Activated CD8-positive, alpha-beta T cell treated with anti-CD3 and anti-CD28 coated beads for 36 hours (primary cell): ENCODE measurements at regions not wholly inside any gene's neighbourhood (a gene's known extent, or its start where the extent isn't known, plus 50 kb on each side); places are given as distances from the start of the nearest gene placed in this dataset.

Experiments
- ATAC-seq: fragments of 200-7000 bp; cut with Tn5 transposase; one replicate; pipeline ENCODE4 v1.10.0; 2021; ENCODE audit warnings: mild to moderate bottlenecking, moderate library complexity
- CTCF ChIA-PET: fragments of 350-600 bp; sonication (Branson Sonifier 250); formaldehyde crosslinking; loops from one replicate; lab custom pipeline; 2021; ENCODE audit warnings: antibody characterized with exemption; lab: Charles Lee
- POLR2A ChIA-PET: fragments of 350-600 bp; sonication (Branson Sonifier 250); formaldehyde crosslinking; loops from one replicate; lab custom pipeline; 2021; ENCODE audit warnings: antibody characterized with exemption; lab: Charles Lee
- DNase-seq: peaks from one replicate; pipeline ENCODE4 v3.0.0-alpha.2; 2020
- H3K27ac Mint-ChIP-seq: one replicate; pipeline ENCODE4 v1.8.0; 2021; ENCODE audit warnings: mild to moderate bottlenecking, mixed read lengths
- H3K27me3 Mint-ChIP-seq: one replicate; pipeline ENCODE4 v1.8.0; 2021; ENCODE audit warnings: mixed read lengths
- H3K36me3 Mint-ChIP-seq: one replicate; pipeline ENCODE4 v1.8.0; 2021; ENCODE audit warnings: low read depth, mixed read lengths
- H3K4me1 Mint-ChIP-seq: one replicate; pipeline ENCODE4 v1.8.0; 2021; ENCODE audit warnings: low read depth, mixed read lengths
- H3K4me3 Mint-ChIP-seq: one replicate; pipeline ENCODE4 v1.8.0; 2021; ENCODE audit warnings: mild to moderate bottlenecking, moderate library complexity, mixed read lengths
- H3K9me3 Mint-ChIP-seq: one replicate; pipeline ENCODE4 v1.8.0; 2021; ENCODE audit warnings: mixed read lengths
- intact Hi-C: fragments of 100-400 bp; cut with micrococcal nuclease; formaldehyde crosslinking; loops from one replicate; pipeline ENCODE4 v1.10.0; 2022
- TF ChIP-seq, protein P1 (sequence below): fragments of 200-600 bp; IDR thresholded peaks from one replicate; pipeline ENCODE4 v1.8.0; 2022; ENCODE audit warnings: antibody characterized with exemption, mild to moderate bottlenecking

DNA sequence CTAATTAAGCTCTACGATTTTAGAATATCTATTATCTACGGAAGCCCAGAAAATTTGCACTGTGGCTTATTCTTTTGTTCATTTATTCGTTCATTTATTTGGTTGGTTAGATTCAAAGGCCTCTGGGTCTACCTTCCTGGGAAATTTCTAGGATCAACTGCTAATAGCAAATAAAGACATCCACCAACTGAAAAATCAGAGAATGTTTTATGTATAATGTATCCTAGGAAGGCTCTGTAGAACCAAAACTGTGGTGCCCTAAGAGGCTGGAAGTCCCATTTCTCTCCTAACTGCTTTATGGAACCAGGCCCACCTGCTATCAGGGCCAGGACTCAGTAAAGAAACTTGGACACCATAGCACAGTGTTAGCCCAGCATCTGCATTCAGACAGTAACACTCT, 923.4 kb upstream of the AUTS2 start:
- H3K4me3 Mint-ChIP-seq, result no peak overlapping the region
- peaks cover 10% of the 10 kb centered on the region for H3K9me3 Mint-ChIP-seq
- H3K36me3 Mint-ChIP-seq, result no peaks in the 10 kb centered on the region
- H3K27me3 Mint-ChIP-seq, result no peaks in the 10 kb centered on the region
- H3K27ac Mint-ChIP-seq, result no peak overlapping the region
- TF ChIP-seq, protein P1, sequence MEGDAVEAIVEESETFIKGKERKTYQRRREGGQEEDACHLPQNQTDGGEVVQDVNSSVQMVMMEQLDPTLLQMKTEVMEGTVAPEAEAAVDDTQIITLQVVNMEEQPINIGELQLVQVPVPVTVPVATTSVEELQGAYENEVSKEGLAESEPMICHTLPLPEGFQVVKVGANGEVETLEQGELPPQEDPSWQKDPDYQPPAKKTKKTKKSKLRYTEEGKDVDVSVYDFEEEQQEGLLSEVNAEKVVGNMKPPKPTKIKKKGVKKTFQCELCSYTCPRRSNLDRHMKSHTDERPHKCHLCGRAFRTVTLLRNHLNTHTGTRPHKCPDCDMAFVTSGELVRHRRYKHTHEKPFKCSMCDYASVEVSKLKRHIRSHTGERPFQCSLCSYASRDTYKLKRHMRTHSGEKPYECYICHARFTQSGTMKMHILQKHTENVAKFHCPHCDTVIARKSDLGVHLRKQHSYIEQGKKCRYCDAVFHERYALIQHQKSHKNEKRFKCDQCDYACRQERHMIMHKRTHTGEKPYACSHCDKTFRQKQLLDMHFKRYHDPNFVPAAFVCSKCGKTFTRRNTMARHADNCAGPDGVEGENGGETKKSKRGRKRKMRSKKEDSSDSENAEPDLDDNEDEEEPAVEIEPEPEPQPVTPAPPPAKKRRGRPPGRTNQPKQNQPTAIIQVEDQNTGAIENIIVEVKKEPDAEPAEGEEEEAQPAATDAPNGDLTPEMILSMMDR, result no peak
- ATAC-seq (no peak), DNase-seq (no peak)
- CTCF ChIA-PET, result no interaction called here
- POLR2A ChIA-PET, result no interaction called here
- H3K4me1 Mint-ChIP-seq, result no peaks in the 10 kb centered on the region
- intact Hi-C loops, result no loop called here

DNA sequence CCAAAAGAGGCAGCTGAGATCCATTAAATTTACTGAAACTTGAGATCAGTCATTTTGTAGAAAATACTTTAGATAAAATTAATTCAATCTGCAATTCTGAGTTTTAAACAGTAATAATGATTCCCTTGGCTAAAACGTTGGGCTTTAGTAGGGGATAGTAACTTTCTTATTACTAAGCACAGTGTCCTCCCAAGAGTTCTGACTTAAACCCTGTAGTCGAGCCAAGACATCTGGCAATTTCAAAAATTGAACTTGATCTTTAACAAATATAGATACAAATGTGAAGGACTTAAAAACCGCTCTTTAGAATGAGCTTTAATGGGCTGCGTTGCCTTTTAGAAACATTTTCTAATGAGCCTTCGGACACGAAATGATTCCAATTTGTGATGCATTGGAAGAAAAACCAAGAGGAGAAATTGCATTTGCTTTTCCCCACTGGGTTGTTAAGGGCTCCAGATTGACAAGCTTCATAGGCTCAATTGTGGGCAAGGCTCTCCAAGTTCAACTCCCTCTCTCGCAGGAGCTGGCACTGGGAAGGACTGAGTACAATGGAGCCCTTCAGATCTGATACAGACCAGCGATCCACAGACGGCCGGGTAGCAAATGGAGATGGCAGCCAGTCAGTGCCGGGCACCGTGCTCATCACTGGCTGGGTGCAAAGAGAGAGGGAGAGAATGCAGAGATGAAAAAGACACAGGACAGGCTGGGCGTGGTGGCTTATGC, 921.3 kb upstream of the AUTS2 start:
- Mint-ChIP-seq H3K4me3 (no peak overlapping the region), H3K36me3 (no peaks in the 10 kb centered on the region), H3K4me1 (no peaks in the 10 kb centered on the region), H3K27ac (no peak overlapping the region), H3K9me3 (peaks cover 10% of the 10 kb centered on the region), H3K27me3 (no peaks in the 10 kb centered on the region)
- ChIA-PET POLR2A (no interaction called here), CTCF (no interaction called here)
- ATAC-seq (no peak), DNase-seq (no peak)
- intact Hi-C loops, result no loop called here
- TF ChIP-seq, protein P1, result no peak

DNA sequence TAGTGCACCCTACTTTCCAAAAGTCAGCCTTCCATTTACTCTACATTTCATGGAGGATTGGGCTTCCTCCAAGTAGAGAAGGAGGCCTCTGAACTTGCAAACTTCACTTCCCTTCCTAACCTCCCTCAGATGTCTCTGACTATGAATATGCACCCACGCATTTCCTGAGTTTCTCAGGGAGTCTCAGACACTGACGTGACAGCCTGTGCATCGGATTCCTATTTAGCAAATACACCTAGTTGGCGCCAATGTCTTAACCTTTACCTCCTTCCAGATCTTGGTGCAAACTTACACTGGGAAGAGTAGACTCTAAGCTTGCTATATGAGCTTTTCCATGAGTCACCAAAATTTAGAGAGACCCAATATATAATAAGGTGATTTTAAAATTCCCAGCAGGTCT, 920.1 kb upstream of the AUTS2 start:
- no peak for ATAC-seq
- CTCF ChIA-PET, result no interaction called here
- Mint-ChIP-seq H3K27ac (no peak overlapping the region), H3K4me1 (no peaks in the 10 kb centered on the region), H3K4me3 (no peak overlapping the region), H3K9me3 (peaks cover 10% of the 10 kb centered on the region), H3K36me3 (no peaks in the 10 kb centered on the region), H3K27me3 (no peaks in the 10 kb centered on the region)
- TF ChIP-seq, protein P1, result no peak
- DNase-seq, result no peak
- POLR2A ChIA-PET, result no interaction called here
- intact Hi-C loops, result no loop called here

DNA sequence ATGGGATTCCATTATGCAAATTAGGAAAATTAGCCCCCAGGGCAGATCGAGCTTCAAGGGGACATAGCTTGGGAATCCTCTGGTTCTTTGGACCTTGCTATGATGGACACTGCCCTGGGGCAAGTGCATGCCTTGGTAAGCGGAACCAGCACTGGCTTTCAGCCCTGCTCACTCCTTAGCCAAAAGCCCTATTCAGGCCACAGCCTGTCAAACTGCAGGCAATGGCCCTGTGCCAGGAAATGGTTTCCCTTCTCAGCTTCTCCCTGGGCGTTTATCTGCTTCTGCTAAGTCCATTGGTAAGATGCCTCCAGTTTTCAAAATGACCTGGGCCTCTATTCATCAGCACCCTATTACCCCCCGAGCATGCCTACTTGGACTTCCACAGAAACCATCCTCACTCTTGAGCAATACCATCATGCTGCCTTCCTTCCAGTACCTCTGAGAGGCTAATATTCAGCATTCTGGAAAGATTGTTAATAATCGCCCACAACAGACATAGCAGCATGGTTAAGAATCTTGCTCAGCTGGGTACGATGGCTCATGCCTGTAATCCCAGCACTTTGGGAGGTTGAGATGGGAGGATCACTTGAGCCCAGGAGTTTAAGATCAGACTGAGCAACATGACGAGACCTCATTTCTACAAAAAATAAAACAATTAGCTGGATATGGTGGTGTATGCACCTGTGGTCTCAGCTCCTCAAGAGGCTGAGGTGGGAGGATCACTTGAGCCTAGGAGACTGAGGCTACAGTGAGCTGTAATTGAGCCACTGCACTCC, 918.6 kb upstream of the AUTS2 start:
- no peaks in the 10 kb centered on the region for H3K36me3 Mint-ChIP-seq
- H3K4me3 Mint-ChIP-seq, result no peak overlapping the region
- no peaks in the 10 kb centered on the region for H3K4me1 Mint-ChIP-seq
- DNase-seq (no peak), ATAC-seq (no peak)
- TF ChIP-seq, protein P1, result no peak
- peaks cover 10% of the 10 kb centered on the region for H3K9me3 Mint-ChIP-seq
- no peak overlapping the region for H3K27ac Mint-ChIP-seq
- no peaks in the 10 kb centered on the region for H3K27me3 Mint-ChIP-seq
- POLR2A ChIA-PET, result no interaction called here
- CTCF ChIA-PET, result no interaction called here
- intact Hi-C loops, result no loop called here

DNA sequence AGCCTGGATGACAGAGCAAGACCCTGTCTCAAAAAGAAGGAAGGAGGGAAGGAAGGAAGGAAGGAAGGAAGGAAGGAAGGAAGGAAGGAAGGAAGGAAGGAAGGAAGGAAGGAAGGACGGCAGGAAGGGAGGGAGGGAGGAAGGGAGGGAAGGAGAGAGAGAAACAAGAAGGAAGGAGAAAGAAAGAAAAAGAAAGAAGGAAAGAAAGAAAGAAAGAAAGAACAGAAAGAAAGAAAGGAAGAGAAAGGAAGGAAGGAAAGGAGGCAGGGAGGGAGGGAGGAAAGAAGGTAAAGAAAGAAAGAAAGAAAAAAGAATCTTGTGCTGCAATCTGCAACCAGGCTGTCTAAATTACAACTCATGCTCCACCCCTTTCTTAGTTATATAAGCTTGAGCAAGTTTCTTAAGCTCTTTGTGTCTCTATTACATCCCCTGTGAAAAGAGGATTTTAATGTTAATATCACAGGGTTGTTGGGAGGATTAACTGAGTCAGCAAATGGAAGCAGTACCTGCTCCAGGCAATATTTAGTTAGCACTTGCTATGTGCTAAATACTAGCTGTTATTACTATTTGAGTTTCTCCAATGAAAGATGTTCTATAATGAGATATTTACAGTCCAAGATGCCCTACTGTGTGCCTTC, 917.9 kb upstream of the AUTS2 start:
- no peak for ATAC-seq
- intact Hi-C loops, result no loop called here
- H3K9me3 Mint-ChIP-seq, result peaks cover 14% of the 10 kb centered on the region
- no peak for DNase-seq
- no peak overlapping the region for H3K4me3 Mint-ChIP-seq
- H3K36me3 Mint-ChIP-seq, result no peaks in the 10 kb centered on the region
- POLR2A ChIA-PET, result interaction anchor here (0.6 kb wide), 1 partner anchor 16 kb away, joined by 3 read pairs; no protein-coding TSS in a partner anchor
- H3K4me1 Mint-ChIP-seq, result no peaks in the 10 kb centered on the region
- no peaks in the 10 kb centered on the region for H3K27me3 Mint-ChIP-seq
- no peak overlapping the region for H3K27ac Mint-ChIP-seq
- CTCF ChIA-PET, result no interaction called here
- TF ChIP-seq, protein P1, result no peak
